ENCODE measurements at regions not wholly inside any gene's neighbourhood (a gene's known extent, or its start where the extent isn't known, plus 50 kb on each side); places are given as distances from the start of the nearest gene placed in this dataset.

DNA sequence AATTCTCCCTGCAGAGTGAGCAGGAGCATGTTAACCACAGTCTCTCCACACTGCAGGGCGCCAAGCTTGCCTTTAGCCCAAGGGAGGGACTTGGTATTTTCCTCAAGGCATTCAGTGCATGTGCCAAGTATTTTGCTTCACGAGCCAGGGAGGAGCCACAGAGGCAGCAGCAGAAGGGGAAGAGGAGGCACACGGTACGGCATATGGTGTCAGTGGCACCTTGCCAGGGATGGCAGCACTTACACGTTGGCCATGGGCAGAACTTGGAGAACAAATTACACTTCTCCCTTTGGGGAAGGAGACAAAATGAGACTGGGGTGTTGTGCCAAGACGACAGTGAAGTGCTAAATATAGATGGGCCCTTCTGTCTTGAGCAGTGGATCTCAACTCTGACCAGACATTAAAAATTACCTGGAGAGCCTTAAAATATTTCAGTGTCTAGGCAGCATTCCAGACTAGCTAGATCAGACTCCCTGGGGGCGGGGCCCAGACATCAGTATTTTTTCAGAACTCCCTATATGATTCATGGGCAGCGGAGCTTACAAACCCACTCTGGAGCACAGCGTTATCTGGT lies 155.8 kb downstream of the DRD1 start:
- no peak for DNase-seq (ENCODE audit: low read depth in 2 of 2, low spot score in 1 of 2)

- no peak for DNase-seq (ENCODE audit: low read depth in 2 of 2, low spot score in 1 of 2)
These were observed 157.0 kb downstream of the DRD1 start for GRCh38 chr5:175286981-175287380.

- no peak for DNase-seq (ENCODE audit: low read depth in 2 of 2, low spot score in 1 of 2)
These were observed 158.7 kb downstream of the DRD1 start for GRCh38 chr5:175285261-175285660.

GRCh38 chr5:175284806-175285205 lies 159.2 kb downstream of the DRD1 start:
- DNase-seq (ENCODE audit: low read depth in 2 of 2, low spot score in 1 of 2): no peak

DNA sequence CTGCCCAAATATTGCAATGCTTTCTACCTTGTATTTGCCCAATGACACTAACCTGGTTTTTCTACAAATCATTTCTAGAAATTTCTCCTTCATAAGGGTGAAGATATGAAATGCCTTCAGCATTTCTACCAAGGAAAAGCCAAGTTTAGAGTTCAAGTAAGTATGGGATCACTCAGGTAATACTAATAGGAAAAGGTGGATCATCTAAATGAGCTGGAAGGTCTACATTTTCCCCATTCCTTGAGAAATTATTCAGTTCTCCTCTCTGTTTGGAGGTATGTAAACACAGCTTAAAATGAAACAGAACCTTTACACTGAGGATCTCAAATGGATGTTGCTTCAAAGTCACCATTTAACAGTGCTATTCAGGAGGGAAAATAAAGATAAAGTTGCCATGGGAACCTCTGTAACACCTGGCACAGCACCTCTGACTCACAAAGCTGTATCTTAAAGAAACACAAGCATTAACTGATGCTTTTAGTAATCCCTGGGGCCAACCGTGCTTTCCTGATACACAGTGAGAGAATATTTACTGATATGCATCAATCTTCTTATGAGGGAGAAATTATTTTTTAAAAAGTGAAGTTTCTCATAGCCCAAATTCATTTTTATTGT lies 161.3 kb downstream of the DRD1 start:
- no peak for DNase-seq (ENCODE audit: low read depth in 2 of 2, low spot score in 1 of 2)

DNA sequence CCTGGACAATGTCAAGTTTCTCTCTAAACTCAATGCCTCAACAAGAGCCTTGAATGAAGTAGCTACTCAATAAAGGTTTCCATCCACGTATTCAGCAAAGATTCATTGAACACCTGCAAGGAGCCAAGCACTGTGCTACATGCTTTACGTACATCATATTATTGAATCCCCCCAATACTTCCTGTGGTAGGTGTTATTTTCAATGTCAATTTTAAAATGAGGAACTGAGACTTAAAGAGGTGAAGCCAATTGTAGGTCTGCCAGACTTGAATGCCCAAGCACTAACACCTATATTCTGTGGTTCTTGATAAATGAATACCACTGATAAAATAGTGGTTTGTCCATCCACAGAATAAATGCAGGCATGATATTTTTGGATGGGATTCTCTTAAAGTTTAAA lies 162.3 kb downstream of the DRD1 start:
- no peak for DNase-seq (ENCODE audit: low read depth in 2 of 2, low spot score in 1 of 2)

DNA sequence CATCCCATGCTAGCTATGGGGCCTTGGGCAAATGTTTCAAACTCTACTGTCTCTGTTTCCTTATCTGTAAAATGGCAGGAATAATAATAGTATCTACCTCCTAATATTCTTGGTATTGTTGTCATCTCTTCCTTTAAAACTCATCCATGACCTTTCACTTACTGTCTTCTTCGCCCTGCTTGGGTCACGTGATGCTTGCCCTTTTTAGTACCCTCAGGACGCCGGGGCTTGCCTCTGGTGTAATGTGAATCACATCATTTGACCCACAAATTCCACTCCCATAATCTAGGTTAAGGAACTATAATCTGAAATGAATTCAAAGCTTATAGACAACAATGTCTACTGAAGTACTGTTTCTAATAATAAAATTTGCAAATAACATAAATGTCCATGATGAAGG lies 162.7 kb downstream of the DRD1 start:
- no peak for DNase-seq (ENCODE audit: low read depth in 2 of 2, low spot score in 1 of 2)

- DNase-seq (ENCODE audit: low read depth in 2 of 2, low spot score in 1 of 2): no peak
These were observed 164.5 kb downstream of the DRD1 start for GRCh38 chr5:175279506-175279905.

GRCh38 chr5:175275748-175276147 lies 168.2 kb downstream of the DRD1 start:
- DNase-seq (ENCODE audit: low read depth in 2 of 2, low spot score in 1 of 2): no peak

DNA sequence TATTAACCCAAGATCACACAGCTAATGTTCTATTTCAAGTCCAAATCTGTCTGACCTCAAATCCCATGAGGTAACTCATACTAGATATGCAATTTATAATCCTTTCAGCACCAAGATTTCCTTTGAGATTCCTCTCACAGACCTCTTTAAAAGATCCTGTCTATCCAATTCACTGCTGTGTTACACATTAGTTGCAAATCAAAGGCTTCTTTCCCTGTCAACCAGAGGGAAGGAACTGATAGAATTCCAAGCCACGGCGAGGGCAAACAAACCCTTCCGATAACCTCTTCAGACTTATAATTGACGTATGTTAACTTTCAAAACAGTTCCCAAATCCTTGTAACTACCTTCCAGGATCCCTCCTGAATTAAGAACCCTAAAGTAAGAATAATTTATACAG lies 168.9 kb downstream of the DRD1 start:
- DNase-seq (ENCODE audit: low read depth in 2 of 2, low spot score in 1 of 2): no peak

DNA sequence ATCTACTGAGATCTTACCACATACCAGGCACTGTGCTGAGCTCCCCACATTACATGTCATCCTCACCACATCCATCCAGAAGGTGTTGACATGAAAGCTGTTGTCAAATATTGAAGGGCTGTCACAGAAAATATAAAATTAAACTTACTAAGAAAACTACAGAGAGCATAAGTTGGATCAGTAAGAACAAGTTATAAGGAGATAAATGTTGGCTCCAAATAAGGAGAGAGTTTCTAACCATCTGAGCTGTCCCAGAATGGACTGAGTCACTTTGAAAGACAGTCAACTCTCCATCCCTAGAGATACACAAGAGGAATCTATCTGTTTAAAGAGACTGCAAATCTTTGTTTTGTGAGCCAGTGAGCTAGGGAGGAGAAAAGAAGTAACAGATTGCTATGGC lies 169.8 kb downstream of the DRD1 start:
- DNase-seq (ENCODE audit: low read depth in 2 of 2, low spot score in 1 of 2): no peak

DNA sequence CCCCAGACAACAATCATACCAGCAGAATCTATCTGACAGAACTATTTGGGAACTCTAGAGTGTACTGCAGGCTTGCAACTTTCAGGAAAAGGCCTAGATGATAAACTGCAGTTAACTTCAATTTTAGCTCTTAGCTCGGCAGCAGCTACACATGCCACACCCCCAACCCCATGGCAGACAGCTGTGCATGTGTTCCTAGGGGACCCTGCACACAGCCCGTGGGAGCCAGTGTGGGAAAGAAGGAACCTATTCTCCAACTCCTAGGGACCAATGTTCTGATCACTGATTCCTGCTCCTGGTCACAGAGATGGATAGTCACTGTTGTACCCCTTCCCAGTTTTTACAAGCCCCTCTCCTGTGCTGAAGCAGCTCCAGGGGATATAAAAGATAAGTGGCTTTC lies 179.6 kb downstream of the DRD1 start:
- no peak for DNase-seq (ENCODE audit: low read depth in 2 of 2, low spot score in 1 of 2)

GRCh38 chr5:175263776-175264175 lies 180.2 kb downstream of the DRD1 start:
- DNase-seq (ENCODE audit: low read depth in 2 of 2, low spot score in 1 of 2): no peak

DNA sequence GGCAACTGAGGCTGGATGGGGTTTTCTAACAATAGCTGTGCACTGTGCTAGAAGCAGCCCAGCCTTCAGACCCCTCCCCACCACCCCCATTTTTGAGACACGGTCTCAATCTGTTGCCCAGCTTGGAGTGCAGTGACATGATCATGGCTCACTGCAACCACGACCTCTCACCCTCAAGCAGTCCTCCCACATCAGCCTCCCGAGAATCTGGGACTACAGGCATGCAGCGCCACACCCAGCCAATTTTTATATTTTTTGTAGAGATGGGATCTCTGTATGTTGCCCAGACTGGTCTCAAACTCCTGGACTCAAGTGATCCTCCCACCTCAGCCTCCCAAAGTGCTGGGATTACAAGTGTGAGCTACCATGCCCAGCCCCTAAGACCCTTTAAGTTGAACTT lies 182.5 kb downstream of the DRD1 start:
- no peak for DNase-seq (ENCODE audit: low read depth in 2 of 2, low spot score in 1 of 2)

GRCh38 chr5:175261037-175261436 lies 182.9 kb downstream of the DRD1 start:
- DNase-seq (ENCODE audit: low read depth in 2 of 2, low spot score in 1 of 2): no peak

- no peak for DNase-seq (ENCODE audit: low read depth in 2 of 2, low spot score in 1 of 2)
These were observed 186.2 kb downstream of the DRD1 start for GRCh38 chr5:175257847-175258194.

GRCh38 chr5:175257128-175257846 lies 186.7 kb downstream of the DRD1 start:
- no peak for DNase-seq (ENCODE audit: low read depth in 2 of 2, low spot score in 1 of 2)

- DNase-seq (ENCODE audit: low read depth in 2 of 2, low spot score in 1 of 2): no peak
These were observed 189.8 kb downstream of the DRD1 start for GRCh38 chr5:175254155-175254554.

GRCh38 chr5:175253597-175253996 lies 190.4 kb downstream of the DRD1 start:
- DNase-seq (ENCODE audit: low read depth in 2 of 2, low spot score in 1 of 2): no peak

GRCh38 chr5:175252234-175252805 lies 191.7 kb downstream of the DRD1 start:
- no peak for DNase-seq (ENCODE audit: low read depth in 2 of 2, low spot score in 1 of 2)

- no peak for DNase-seq (ENCODE audit: low read depth in 2 of 2, low spot score in 1 of 2)
These were observed 193.6 kb downstream of the DRD1 start for GRCh38 chr5:175250426-175250825.

- DNase-seq (ENCODE audit: low read depth in 2 of 2, low spot score in 1 of 2): no peak
These were observed 195.5 kb downstream of the DRD1 start for GRCh38 chr5:175248416-175248905.
